Kidney tubule cell (primary cell): ENCODE measurements at regions not wholly inside any gene's neighbourhood (a gene's known extent, or its start where the extent isn't known, plus 50 kb on each side); places are given as distances from the start of the nearest gene placed in this dataset.

Source experiments
- DNase-seq: peaks from one replicate; pipeline ENCODE4 v3.0.0-alpha.2; 2018; ENCODE audit warnings: low spot score

- no peak for DNase-seq
Measured at GRCh38 chr21:43317959-43318358, 109.0 kb downstream of the SIK1 start.

- no peak for DNase-seq
Measured at GRCh38 chr21:43317254-43317748, 109.6 kb downstream of the SIK1 start.

- DNase-seq: no peak
Measured at GRCh38 chr21:43316156-43316845, 110.6 kb downstream of the SIK1 start.

GRCh38 chr21:43315244-43316137, 111.4 kb downstream of the SIK1 start:
- DNase-seq: no peak

- no peak for DNase-seq
Measured at GRCh38 chr21:43313939-43314405, 113.0 kb downstream of the SIK1 start.

GRCh38 chr21:43313221-43313938, 113.6 kb downstream of the SIK1 start:
- DNase-seq: no peak

DNA sequence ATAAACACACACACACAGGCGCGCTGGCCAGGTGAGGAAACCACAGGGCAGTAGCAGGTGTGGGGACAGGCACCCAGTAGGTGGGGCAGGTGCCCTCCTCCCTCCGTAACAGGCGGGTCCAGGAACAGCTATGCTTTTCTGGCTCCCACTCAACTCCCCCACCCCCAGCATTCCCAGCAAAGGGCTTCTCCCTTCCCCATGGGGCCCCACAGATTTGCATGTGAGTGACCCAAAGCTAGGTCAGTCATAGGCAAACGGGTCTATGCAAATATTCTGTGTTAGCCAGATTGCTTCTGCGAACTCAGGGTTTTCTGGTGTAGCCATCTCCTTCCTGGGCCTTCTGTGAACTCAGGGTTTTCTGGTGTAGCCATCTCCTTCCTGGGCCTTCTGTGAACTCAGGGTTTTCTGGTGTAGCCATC, 114.2 kb downstream of the SIK1 start:
- no peak for DNase-seq

GRCh38 chr21:43312011-43312410, 114.9 kb downstream of the SIK1 start:
- peak; percentile 30 for DNase-seq

GRCh38 chr21:43311301-43311817, 115.6 kb downstream of the SIK1 start:
- no peak for DNase-seq

DNA sequence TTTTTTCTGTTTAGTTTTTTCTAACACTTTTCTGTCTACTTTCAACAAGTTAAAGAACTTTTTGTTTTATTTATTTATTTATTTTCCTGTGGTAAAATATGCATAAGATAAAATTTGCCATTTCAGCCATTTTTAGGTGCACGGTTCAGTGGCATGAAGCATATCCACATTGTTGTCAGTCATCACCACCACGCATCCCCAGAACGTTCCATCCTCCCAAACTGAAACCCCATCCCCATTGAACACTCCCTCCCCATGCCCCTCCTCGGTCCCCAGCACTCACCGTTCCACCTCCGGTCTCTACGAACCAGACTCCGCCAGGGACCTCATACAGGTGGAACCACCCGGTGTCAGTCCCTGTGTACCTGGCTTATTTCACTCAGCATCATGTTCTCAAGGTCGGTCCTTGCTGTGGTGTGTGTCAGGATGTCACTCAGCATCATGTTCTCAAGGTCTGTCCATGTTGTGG, 118.1 kb downstream of the SIK1 start:
- DNase-seq: no peak

GRCh38 chr21:43308101-43308814, 118.7 kb downstream of the SIK1 start:
- no peak for DNase-seq

- DNase-seq: no peak
Measured at GRCh38 chr21:43307677-43308070, 119.3 kb downstream of the SIK1 start.

GRCh38 chr21:43306911-43307676, 119.8 kb downstream of the SIK1 start:
- peak; percentile 91 for DNase-seq

DNA sequence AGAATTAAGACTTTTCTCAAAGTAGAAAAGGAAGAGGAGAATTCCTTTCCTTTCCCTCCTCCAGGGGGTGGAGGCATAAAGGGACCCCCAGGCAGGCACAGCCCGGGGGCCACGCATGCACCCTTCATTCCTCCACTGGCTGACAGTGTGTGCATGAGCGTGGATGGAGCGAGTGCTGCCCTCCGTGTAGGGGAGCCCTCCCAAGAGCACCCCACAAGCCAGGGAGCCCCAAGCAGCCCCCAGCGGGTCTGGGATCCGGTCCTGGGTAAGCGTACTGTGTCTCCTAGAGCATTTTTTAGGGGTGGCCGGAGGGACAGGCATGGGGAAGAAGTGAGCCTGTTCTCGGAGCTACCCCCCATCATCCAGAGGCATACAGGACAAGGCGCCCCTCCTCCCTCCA, 120.5 kb downstream of the SIK1 start:
- DNase-seq: no peak

GRCh38 chr21:43305811-43306311, 121.1 kb downstream of the SIK1 start:
- DNase-seq: no peak

- DNase-seq: peak; percentile 54
Measured at GRCh38 chr21:43305336-43305665, 121.6 kb downstream of the SIK1 start.

DNA sequence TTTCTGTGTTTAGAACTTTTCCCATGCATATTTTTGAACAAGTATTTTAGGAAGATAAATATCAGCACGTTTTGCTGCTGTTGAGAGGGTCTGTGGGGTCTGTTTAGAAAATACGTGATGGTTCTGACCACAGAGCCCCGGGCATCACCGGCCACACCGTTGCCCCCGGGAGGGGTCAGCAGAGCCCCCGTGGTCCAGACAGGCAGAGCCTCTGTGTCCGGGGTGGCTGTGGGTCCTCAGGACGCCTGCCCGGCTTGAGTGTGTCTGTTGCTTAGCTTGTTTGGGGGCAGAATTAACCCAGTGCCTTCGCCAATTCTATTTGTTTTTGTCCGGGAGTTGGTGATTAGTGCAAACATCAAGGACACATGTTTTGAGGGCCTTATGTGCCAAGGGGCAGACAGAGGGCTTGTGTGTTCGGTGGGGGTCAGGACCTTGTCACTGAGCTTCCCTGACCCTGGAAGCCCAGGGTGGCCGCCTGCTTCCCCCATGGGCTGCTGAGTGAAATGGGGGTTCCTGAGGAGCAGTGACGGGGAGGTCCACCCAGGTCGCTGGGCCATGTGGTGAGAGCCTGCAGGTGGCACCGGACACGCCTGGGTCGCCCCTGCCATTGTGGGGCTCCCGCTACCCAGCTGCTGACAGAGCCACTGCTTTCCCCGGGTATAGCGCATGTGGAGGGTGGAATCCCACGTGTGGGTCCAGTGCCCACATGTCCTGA, 122.2 kb downstream of the SIK1 start:
- DNase-seq: no peak

- DNase-seq: no peak
Measured at GRCh38 chr21:43304206-43304605, 122.7 kb downstream of the SIK1 start.

DNA sequence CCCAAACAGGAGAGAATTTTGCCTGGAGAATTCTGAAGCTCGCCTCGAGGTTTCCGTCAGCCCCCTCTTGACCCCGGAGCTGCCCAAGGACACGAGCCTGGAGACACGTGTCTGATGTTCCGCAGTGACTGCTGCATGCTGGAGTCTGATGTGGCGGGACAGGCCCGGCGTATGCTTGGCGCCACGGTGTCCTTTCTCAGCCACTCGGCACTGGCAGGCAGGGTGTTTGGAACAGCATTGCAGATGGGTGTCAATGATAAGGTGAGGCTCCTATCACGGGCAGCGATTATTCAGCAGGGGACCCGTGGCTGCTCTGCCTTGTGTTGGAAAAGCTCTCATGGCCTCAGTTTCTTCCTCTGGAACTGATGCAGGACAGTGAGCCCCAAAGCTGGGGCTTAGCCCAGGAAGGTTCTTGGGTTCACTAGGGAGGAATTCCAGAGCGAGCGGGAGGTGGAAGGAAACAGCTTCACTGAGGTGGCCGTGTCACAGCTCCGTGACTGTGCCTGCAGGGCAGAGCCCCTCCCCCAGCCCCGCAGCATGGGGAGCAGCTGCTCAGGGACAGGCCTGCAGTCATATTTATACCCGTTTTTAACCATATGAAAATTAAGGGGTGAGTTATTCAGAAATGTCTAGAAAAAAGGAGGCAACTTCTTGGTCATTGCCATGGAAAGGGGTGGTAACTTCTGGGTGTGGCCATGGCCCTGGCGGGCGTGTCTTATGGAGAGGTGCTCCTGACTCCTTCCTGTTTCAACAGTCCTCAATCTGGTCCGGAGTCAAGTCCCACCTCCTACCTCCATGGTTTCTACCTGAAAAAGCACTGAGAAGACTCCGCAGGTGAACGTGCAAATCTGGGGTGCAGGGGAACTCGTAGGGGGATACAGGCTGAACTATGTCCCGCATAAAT, 123.4 kb downstream of the SIK1 start:
- DNase-seq: no peak
